DND-41 (cell line): ENCODE measurements at regions not wholly inside any gene's neighbourhood (a gene's known extent, or its start where the extent isn't known, plus 50 kb on each side); places are given as distances from the start of the nearest gene placed in this dataset.

ENCODE experiments used
- ATAC-seq: fragments of 200-7000 bp; cut with Tn5 transposase; 3 replicates; pipeline ENCODE4 v1.9.1; 2021; ENCODE audit warnings: low read depth; ENCODE audit not compliant: insufficient read depth
- DNase-seq: peaks from one replicate; pipeline ENCODE4 v3.0.0-alpha.2; 2020
- H2AFZ ChIP-seq: 2 replicates; pipeline ENCODE4 v1.6.0; 2012; ENCODE audit warnings: low read depth, low read length
- H3K27ac ChIP-seq: 2 replicates; pipeline ENCODE4 v1.5.1; 2012; ENCODE audit warnings: low read length, inconsistent platforms
- H3K27me3 ChIP-seq: fragments of 200-600 bp; sonication (generic); 2 replicates; pipeline ENCODE4 v1.6.0; 2012; ENCODE audit warnings: low read length, mild to moderate bottlenecking, inconsistent platforms; ENCODE audit not compliant: insufficient read depth, poor library complexity
- H3K36me3 ChIP-seq: 2 replicates; pipeline ENCODE4 v1.5.1; 2012; ENCODE audit warnings: low read length, inconsistent platforms; ENCODE audit not compliant: insufficient read depth
- H3K4me1 ChIP-seq: 2 replicates; pipeline ENCODE4 v1.5.1; 2012; ENCODE audit warnings: mild to moderate bottlenecking, low read length; ENCODE audit not compliant: insufficient read depth
- H3K4me2 ChIP-seq: 2 replicates; pipeline ENCODE4 v1.6.0; 2012; ENCODE audit warnings: mild to moderate bottlenecking, moderate library complexity, low read length, inconsistent platforms; ENCODE audit not compliant: insufficient read depth
- H3K4me3 ChIP-seq, 2 experiments: fragments of 200-600 bp in 1 of 2; shearing (Covaris generic) in 1 of 2; 2 replicates each; pipeline ENCODE4 v1.5.1; 2012 to 2016; ENCODE audit warnings: inconsistent platforms in 2 of 2, low read length in 2 of 2, mild to moderate bottlenecking in 2 of 2, low read depth in 1 of 2, moderate library complexity in 1 of 2
- H3K79me2 ChIP-seq: 2 replicates; pipeline ENCODE4 v1.6.0; 2012; ENCODE audit warnings: low read length, inconsistent platforms; ENCODE audit not compliant: insufficient read depth
- H3K9ac ChIP-seq: 2 replicates; pipeline ENCODE4 v1.6.0; 2012; ENCODE audit warnings: low read depth, mild to moderate bottlenecking, inconsistent platforms, low read length, moderate library complexity
- H3K9me3 ChIP-seq: 2 replicates; pipeline ENCODE4 v1.5.1; 2012; ENCODE audit warnings: low read length, moderate library complexity, mild to moderate bottlenecking, inconsistent platforms; ENCODE audit not compliant: insufficient read depth, severe bottlenecking
- H4K20me1 ChIP-seq: 2 replicates; pipeline ENCODE4 v1.6.0; 2012; ENCODE audit warnings: low read length; ENCODE audit not compliant: insufficient read depth
- CTCF ChIP-seq: IDR thresholded peaks from 2 replicates; pipeline ENCODE4 v1.5.1; 2012; ENCODE audit warnings: borderline replicate concordance, low read length, moderate library complexity, mild to moderate bottlenecking; ENCODE audit not compliant: poor library complexity, severe bottlenecking; ENCODE audit errors: extremely low read depth
- EZH2 ChIP-seq: IDR thresholded peaks from 3 replicates; pipeline ENCODE4 v1.6.1; 2012; ENCODE audit warnings: borderline replicate concordance, low read depth, mild to moderate bottlenecking, moderate library complexity, low read length, inconsistent platforms; ENCODE audit not compliant: severe bottlenecking

DNA sequence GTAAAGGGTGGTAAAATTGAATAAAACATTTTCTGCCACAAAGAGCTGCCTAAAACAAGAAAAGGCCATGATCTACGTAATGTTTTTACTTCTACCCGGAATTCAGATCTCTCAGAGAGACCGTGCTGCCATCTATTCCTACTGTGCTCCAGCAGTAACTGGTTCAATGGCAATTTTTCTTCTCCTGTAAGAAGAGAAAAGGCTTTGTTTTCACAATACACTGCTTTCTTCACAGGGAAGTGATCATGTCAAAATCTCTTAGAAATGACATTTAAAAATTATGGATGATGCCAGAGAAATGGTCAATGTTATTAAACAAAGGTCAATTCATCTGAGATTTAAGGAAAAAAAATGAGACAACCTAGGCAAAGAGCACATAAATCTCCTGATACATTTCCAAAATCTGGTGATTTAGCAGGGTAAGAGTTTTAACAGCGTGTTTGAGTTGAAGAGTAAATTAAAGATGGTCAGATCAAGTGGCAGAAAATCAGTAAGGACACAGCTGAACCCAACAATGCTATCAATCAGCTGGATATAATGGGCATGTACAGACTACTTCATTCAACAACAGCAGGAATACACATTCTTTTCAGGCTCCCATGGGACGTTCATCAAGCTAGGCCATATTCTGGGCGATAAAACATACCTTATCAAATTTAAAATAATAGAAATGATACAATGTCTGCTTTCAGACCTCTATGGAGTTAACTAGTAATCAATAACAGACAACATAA is 523.1 kb downstream of the CHSY3 start:
- H3K4me1 ChIP-seq: no peaks in the 10 kb centered on the region
- no peak for ATAC-seq
- no peak for TF ChIP-seq EZH2
- TF ChIP-seq CTCF: no peak

DNA sequence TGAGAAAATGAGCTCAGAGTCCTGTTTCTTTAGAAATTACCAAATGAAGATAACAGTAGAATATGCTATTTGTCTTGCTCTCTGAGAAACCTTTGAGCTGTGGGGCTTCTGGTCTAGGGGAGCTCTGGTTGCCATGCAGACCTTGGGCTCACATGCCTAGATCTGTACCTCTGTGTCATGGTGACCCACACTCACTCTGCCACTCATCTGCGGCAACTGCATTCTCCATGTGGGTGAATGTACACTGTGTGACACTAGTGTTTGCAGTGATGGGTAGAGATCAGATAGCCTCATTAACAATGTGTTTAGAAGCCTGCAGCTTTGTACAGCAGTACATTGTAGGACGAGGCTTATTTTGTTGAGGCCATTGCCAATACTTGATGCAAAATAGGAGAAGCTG is 521.2 kb downstream of the CHSY3 start:
- no peak overlapping the region for H3K27ac ChIP-seq
- TF ChIP-seq EZH2: no peak
- TF ChIP-seq CTCF: no peak
- H3K27me3 ChIP-seq: no peaks in the 10 kb centered on the region
- no peaks in the 10 kb centered on the region for H3K36me3 ChIP-seq
- ATAC-seq: no peak
- DNase-seq: no peak
- H3K9ac ChIP-seq: no peak overlapping the region
- H3K4me2 ChIP-seq: no peak overlapping the region
- H3K9me3 ChIP-seq: no peaks in the 10 kb centered on the region
- H4K20me1 ChIP-seq: no peaks in the 10 kb centered on the region
- no peaks in the 10 kb centered on the region for H3K79me2 ChIP-seq
- no peak overlapping the region for H3K4me3 ChIP-seq
- H2AFZ ChIP-seq: no peak overlapping the region
- no peaks in the 10 kb centered on the region for H3K4me1 ChIP-seq

More for the DNA sequence above, 523.1 kb downstream of the CHSY3 start:
- Histone ChIP-seq H4K20me1 (no peaks in the 10 kb centered on the region), H3K27me3 (no peaks in the 10 kb centered on the region), H3K9ac (no peak overlapping the region), H3K9me3 (no peaks in the 10 kb centered on the region), H3K36me3 (no peaks in the 10 kb centered on the region), H3K4me3 (no peak overlapping the region), H2AFZ (no peak overlapping the region), H3K79me2 (no peaks in the 10 kb centered on the region), H3K4me2 (no peak overlapping the region), H3K27ac (no peak overlapping the region)
- no peak for DNase-seq

DNA sequence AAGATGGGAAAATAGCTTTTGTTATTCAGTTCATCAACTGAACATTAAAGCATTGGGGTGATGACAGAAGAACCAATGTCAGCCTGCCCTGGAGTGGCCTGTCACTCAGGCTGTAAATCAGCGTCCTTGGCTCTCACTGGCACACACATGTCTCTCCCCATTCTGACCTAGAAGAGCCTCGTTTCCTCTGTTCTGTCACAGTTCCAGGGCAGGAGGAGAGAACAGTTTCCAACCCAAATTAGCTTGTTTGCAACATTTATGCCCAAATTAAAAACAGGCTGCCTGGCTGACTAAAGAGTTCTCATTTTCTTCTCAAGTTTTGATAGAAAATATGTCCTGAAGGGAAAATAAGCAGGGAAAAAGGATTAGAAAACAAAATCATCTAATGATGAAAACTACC is 520.1 kb downstream of the CHSY3 start:
- Histone ChIP-seq H3K4me2 (no peak overlapping the region), H3K27ac (no peak overlapping the region), H3K27me3 (no peaks in the 10 kb centered on the region), H3K4me1 (no peaks in the 10 kb centered on the region), H4K20me1 (no peaks in the 10 kb centered on the region), H2AFZ (no peak overlapping the region), H3K4me3 (no peak overlapping the region), H3K79me2 (no peaks in the 10 kb centered on the region), H3K9ac (no peak overlapping the region), H3K9me3 (no peaks in the 10 kb centered on the region), H3K36me3 (no peaks in the 10 kb centered on the region)
- no peak for DNase-seq
- TF ChIP-seq CTCF (no peak), EZH2 (no peak)
- no peak for ATAC-seq
